SK-N-SH treated with all-trans-retinoic acid at 6 μM for 48 hours (cell line): ENCODE measurements at regions not wholly inside any gene's neighbourhood (a gene's known extent, or its start where the extent isn't known, plus 50 kb on each side); places are given as distances from the start of the nearest gene placed in this dataset.
"Not testable (repeated sequence)": the region's sequence is repeated elsewhere in the genome, so short reads cannot be mapped to it uniquely, and the experiment has no call there.

ENCODE experiments used
- CSDC2 ChIP-seq: fragments of 250-450 bp; sonication (Bioruptor Pico); IDR thresholded peaks from 2 replicates; pipeline ENCODE4 v1.5.0; 2020; ENCODE audit warnings: mild to moderate bottlenecking, moderate library complexity
- ESRRG ChIP-seq: fragments of 250-450 bp; sonication (Bioruptor Pico); IDR thresholded peaks from 2 replicates; pipeline ENCODE4 v1.6.1; 2021; ENCODE audit warnings: mild to moderate bottlenecking
- OSR1 ChIP-seq: fragments of 250-450 bp; sonication (Bioruptor Pico); IDR thresholded peaks from 2 replicates; pipeline ENCODE4 v1.8.0; 2022; ENCODE audit warnings: moderate library complexity, mild to moderate bottlenecking, inconsistent platforms
- RARB ChIP-seq: fragments of 250-450 bp; sonication (Bioruptor Pico); IDR thresholded peaks from 2 replicates; pipeline ENCODE4 v1.8.0; 2021; ENCODE audit warnings: mild to moderate bottlenecking, moderate library complexity
- SNAI2 ChIP-seq: fragments of 250-450 bp; sonication (Bioruptor Pico); IDR thresholded peaks from 2 replicates; pipeline ENCODE4 v1.5.0; 2020; ENCODE audit warnings: mild to moderate bottlenecking, moderate library complexity
- TCF4 ChIP-seq: fragments of 250-450 bp; sonication (Bioruptor Pico); IDR thresholded peaks from 2 replicates; pipeline ENCODE4 v1.8.0; 2021; ENCODE audit warnings: mild to moderate bottlenecking, moderate library complexity, borderline replicate concordance
- TOX ChIP-seq: fragments of 250-450 bp; sonication (Bioruptor Pico); IDR thresholded peaks from 2 replicates; pipeline ENCODE4 v1.8.0; 2021; ENCODE audit warnings: mild to moderate bottlenecking, moderate library complexity, borderline replicate concordance
- ZNF70 ChIP-seq: fragments of 450-650 bp; formaldehyde crosslinking; IDR thresholded peaks from 2 replicates; pipeline ENCODE4 v1.5.0; 2020; ENCODE audit warnings: mild to moderate bottlenecking, moderate library complexity

DNA sequence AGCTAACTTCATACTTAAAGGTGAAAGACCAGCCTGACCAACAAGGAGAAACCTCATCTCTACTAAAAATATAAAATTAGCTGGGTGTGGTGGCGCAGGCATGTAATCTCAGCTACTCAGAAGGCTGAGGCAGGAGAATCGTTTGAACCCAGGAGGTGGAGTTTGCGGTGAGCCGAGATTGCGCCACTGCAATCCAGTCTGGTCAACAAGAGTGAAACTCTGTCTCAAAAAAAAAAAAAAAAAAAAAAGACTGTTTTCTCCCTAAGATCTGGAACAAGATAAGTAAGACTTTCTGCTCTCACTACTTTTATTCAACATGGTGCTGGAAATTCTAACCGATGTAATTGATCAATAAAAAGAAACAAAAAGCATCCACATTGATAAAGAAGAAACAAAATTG, 131.9 kb upstream of the GALNT2 start:
- not testable (repeated sequence) for TF ChIP-seq TOX (CRISPR knock-in tag); ESRRG (CRISPR knock-in tag); TCF4; ZNF70 (CRISPR knock-in tag); RARB (CRISPR knock-in tag); OSR1 (CRISPR knock-in tag); CSDC2 (CRISPR knock-in tag); SNAI2
